ENCODE measurements at regions not wholly inside any gene's neighbourhood (a gene's known extent, or its start where the extent isn't known, plus 50 kb on each side); places are given as distances from the start of the nearest gene placed in this dataset.

- FAIRE-seq, result no peak
- TF ChIP-seq PAX5 (IDR thresholded peaks at IDR 0.05; ENCODE audit: insufficient read depth, low read length, severe bottlenecking), result no peak
- no peak for DNase-seq (ENCODE audit: insufficient read length, low spot score)
Measured at GRCh38 chr15:94692710-94693109, 461.3 kb downstream of the MCTP2 start.

- FAIRE-seq (no peak), DNase-seq (ENCODE audit: insufficient read length, low spot score) (no peak)
- no peak for TF ChIP-seq TAF1 (IDR thresholded peaks at IDR 0.05; ENCODE audit: low read depth, low read length)
- no peak for TF ChIP-seq POLR2AphosphoS5 (IDR thresholded peaks at IDR 0.05; ENCODE audit: low read depth, low read length)
- TF ChIP-seq POU2F2 (IDR thresholded peaks at IDR 0.05; ENCODE audit: low read depth, low read length), result no peak
- no peak for TF ChIP-seq SPI1 (IDR thresholded peaks at IDR 0.05; ENCODE audit: low read depth, low read length)
- TF ChIP-seq POLR2A (IDR thresholded peaks at IDR 0.05; ENCODE audit: low read depth, low read length), result no peak
- TF ChIP-seq PAX5 (IDR thresholded peaks at IDR 0.05; ENCODE audit: insufficient read depth, low read length, severe bottlenecking), result no peak
Measured at GRCh38 chr15:94700211-94700610, 468.9 kb downstream of the MCTP2 start.

- no peak for DNase-seq (ENCODE audit: insufficient read length, low spot score)
- TF ChIP-seq POLR2AphosphoS5 (IDR thresholded peaks at IDR 0.05; ENCODE audit: low read depth, low read length) (no peak), TAF1 (IDR thresholded peaks at IDR 0.05; ENCODE audit: low read depth, low read length) (no peak), POLR2A (IDR thresholded peaks at IDR 0.05; ENCODE audit: low read depth, low read length) (no peak), PAX5 (IDR thresholded peaks at IDR 0.05; ENCODE audit: insufficient read depth, low read length, severe bottlenecking) (no peak), SPI1 (IDR thresholded peaks at IDR 0.05; ENCODE audit: low read depth, low read length) (no peak), POU2F2 (IDR thresholded peaks at IDR 0.05; ENCODE audit: low read depth, low read length) (no peak)
- FAIRE-seq, result no peak
Measured at GRCh38 chr15:94701281-94701985, 470.1 kb downstream of the MCTP2 start.

- no peak for TF ChIP-seq POLR2AphosphoS5 (IDR thresholded peaks at IDR 0.05; ENCODE audit: low read depth, low read length)
- no peak for TF ChIP-seq TAF1 (IDR thresholded peaks at IDR 0.05; ENCODE audit: low read depth, low read length)
- no peak for TF ChIP-seq SPI1 (IDR thresholded peaks at IDR 0.05; ENCODE audit: low read depth, low read length)
- no peak for TF ChIP-seq PAX5 (IDR thresholded peaks at IDR 0.05; ENCODE audit: insufficient read depth, low read length, severe bottlenecking)
- no peak for TF ChIP-seq POU2F2 (IDR thresholded peaks at IDR 0.05; ENCODE audit: low read depth, low read length)
- no peak for TF ChIP-seq POLR2A (IDR thresholded peaks at IDR 0.05; ENCODE audit: low read depth, low read length)
- DNase-seq (ENCODE audit: insufficient read length, low spot score) (no peak), FAIRE-seq (no peak)
Measured at GRCh38 chr15:94703596-94703995, 472.2 kb downstream of the MCTP2 start.

- no peak for DNase-seq (ENCODE audit: insufficient read length, low spot score)
- TF ChIP-seq SPI1 (IDR thresholded peaks at IDR 0.05; ENCODE audit: low read depth, low read length) (no peak), POLR2A (IDR thresholded peaks at IDR 0.05; ENCODE audit: low read depth, low read length) (no peak), TAF1 (IDR thresholded peaks at IDR 0.05; ENCODE audit: low read depth, low read length) (no peak), PAX5 (IDR thresholded peaks at IDR 0.05; ENCODE audit: insufficient read depth, low read length, severe bottlenecking) (no peak), POLR2AphosphoS5 (IDR thresholded peaks at IDR 0.05; ENCODE audit: low read depth, low read length) (no peak), POU2F2 (IDR thresholded peaks at IDR 0.05; ENCODE audit: low read depth, low read length) (no peak)
- no peak for FAIRE-seq
Measured at GRCh38 chr15:94704421-94704820, 473.1 kb downstream of the MCTP2 start.

DNA sequence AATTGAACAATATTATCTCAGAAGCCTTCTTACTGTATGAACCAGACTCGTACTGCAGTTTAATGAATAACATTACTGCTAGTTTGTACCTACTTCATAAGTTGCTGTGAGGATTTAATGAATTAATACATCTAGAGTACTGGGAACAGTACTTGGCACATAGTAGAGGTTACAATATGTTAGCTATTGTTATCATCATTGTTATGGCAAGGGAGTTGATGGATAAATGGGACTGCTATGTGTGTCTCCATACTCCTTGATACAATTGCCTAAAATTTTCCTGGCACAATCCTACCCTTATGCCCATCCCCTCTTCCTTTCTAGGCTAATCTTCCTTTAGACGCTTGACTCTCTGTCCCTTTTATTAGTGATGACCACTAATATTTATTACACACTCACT lies 473.6 kb downstream of the MCTP2 start:
- TF ChIP-seq SPI1 (IDR thresholded peaks at IDR 0.05; ENCODE audit: low read depth, low read length), result no peak
- no peak for TF ChIP-seq TAF1 (IDR thresholded peaks at IDR 0.05; ENCODE audit: low read depth, low read length)
- no peak for TF ChIP-seq POLR2A (IDR thresholded peaks at IDR 0.05; ENCODE audit: low read depth, low read length)
- no peak for TF ChIP-seq POLR2AphosphoS5 (IDR thresholded peaks at IDR 0.05; ENCODE audit: low read depth, low read length)
- TF ChIP-seq PAX5 (IDR thresholded peaks at IDR 0.05; ENCODE audit: insufficient read depth, low read length, severe bottlenecking), result no peak
- no peak for TF ChIP-seq POU2F2 (IDR thresholded peaks at IDR 0.05; ENCODE audit: low read depth, low read length)
- no peak for DNase-seq (ENCODE audit: insufficient read length, low spot score)
- FAIRE-seq, result no peak

DNA sequence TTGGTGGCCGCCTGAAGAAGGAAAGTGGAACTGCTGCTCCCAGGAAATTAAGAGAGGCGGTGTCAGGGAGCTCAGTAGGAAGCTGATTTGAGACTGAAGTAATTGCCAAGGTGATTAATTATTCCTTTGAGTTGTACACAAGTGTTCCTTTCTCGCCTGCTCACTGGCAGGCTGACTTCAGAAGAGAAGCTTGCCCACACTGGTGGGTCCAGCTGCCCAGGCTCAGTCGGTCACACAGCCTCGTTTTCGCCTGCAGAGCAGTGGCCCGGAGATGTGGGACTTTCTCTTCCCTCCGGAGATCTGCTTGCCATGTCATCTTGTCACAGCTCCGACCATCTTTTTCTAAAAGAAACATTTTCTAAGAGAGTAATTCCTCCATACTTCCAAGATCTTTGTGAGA lies 478.0 kb downstream of the MCTP2 start:
- no peak for FAIRE-seq
- no peak for DNase-seq (ENCODE audit: insufficient read length, low spot score)
- TF ChIP-seq POU2F2 (IDR thresholded peaks at IDR 0.05; ENCODE audit: low read depth, low read length), result no peak
- no peak for TF ChIP-seq SPI1 (IDR thresholded peaks at IDR 0.05; ENCODE audit: low read depth, low read length)
- TF ChIP-seq TAF1 (IDR thresholded peaks at IDR 0.05; ENCODE audit: low read depth, low read length), result no peak
- TF ChIP-seq POLR2AphosphoS5 (IDR thresholded peaks at IDR 0.05; ENCODE audit: low read depth, low read length), result no peak
- no peak for TF ChIP-seq POLR2A (IDR thresholded peaks at IDR 0.05; ENCODE audit: low read depth, low read length)
- no peak for TF ChIP-seq PAX5 (IDR thresholded peaks at IDR 0.05; ENCODE audit: insufficient read depth, low read length, severe bottlenecking)

DNA sequence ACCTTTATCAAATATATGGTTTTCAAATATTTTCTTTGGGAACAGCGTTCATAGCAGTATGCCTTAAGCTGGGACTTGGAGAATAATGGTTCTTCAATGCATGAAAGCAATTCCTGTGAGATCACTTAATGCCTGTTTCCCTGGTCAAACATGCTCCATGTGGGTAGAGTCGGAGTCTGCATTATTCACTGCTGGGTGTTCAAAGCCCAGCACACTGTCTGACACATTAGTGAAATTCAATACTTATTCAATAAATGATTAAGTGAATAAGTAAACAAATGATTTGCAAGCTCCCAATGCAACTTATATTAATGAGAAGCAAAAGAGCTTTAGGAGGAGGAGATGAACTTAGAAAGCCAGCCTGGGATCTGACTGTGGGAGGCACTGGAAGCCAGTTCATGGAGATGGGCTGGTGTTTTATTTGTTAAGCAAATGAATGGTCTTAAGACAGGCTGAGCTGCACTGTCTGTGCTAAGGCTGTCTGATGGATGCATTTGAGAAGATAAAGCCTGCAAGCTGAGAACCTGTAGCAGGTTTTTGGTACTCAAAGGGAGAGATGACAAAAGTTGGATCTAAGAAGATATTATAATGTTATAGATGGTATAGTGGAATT lies 490.8 kb downstream of the MCTP2 start:
- DNase-seq (ENCODE audit: insufficient read length, low spot score) (no peak), FAIRE-seq (no peak)
- TF ChIP-seq TAF1 (IDR thresholded peaks at IDR 0.05; ENCODE audit: low read depth, low read length), result no peak
- no peak for TF ChIP-seq PAX5 (IDR thresholded peaks at IDR 0.05; ENCODE audit: insufficient read depth, low read length, severe bottlenecking)
- no peak for TF ChIP-seq POLR2A (IDR thresholded peaks at IDR 0.05; ENCODE audit: low read depth, low read length)
- TF ChIP-seq SPI1 (IDR thresholded peaks at IDR 0.05; ENCODE audit: low read depth, low read length), result no peak
- no peak for TF ChIP-seq POLR2AphosphoS5 (IDR thresholded peaks at IDR 0.05; ENCODE audit: low read depth, low read length)

DNA sequence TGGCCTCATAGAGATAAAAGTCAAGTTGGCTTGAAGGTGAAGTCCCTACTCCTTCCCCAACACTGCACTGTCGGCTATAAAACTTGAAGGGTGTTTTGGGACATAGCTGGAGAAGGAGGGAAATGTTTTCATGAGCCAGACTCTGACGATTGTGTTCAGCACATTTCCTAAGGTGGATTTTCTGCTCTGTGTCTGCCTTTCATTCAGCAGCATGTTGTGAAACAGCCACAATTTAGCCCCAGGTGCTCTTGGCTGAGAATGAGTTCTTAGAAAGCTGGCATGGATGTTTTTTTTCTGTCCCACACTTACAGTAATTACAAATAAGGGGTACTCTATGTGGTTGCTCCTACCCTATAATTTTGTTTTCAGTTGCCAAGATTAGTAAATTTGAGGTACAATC lies 492.4 kb downstream of the MCTP2 start:
- DNase-seq (ENCODE audit: insufficient read length, low spot score) (no peak), FAIRE-seq (no peak)
- TF ChIP-seq POLR2AphosphoS5 (IDR thresholded peaks at IDR 0.05; ENCODE audit: low read depth, low read length) (no peak), SPI1 (IDR thresholded peaks at IDR 0.05; ENCODE audit: low read depth, low read length) (no peak), POLR2A (IDR thresholded peaks at IDR 0.05; ENCODE audit: low read depth, low read length) (no peak), TAF1 (IDR thresholded peaks at IDR 0.05; ENCODE audit: low read depth, low read length) (no peak), POU2F2 (IDR thresholded peaks at IDR 0.05; ENCODE audit: low read depth, low read length) (no peak), PAX5 (IDR thresholded peaks at IDR 0.05; ENCODE audit: insufficient read depth, low read length, severe bottlenecking) (no peak)

DNA sequence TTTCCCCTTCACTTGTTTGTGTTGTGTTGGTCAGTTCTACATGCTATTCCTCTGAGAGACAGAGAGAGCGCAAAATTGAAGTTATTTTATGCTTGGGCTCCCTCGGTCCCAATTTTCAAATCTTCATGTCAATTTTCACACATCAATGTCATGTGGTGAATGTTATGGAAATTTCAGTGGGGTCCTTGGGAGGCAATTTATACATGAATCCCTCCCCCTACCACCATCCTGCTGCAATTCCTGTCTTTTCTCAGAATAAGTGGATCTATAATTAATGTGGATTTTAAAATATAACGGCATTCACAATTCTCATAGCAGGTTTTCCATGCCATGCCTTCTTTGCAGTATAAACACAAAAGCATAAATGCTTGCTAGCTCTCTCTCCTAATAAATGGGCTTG lies 499.9 kb downstream of the MCTP2 start:
- no peak for TF ChIP-seq POLR2A (IDR thresholded peaks at IDR 0.05; ENCODE audit: low read depth, low read length)
- TF ChIP-seq SPI1 (IDR thresholded peaks at IDR 0.05; ENCODE audit: low read depth, low read length), result no peak
- no peak for TF ChIP-seq POLR2AphosphoS5 (IDR thresholded peaks at IDR 0.05; ENCODE audit: low read depth, low read length)
- no peak for TF ChIP-seq TAF1 (IDR thresholded peaks at IDR 0.05; ENCODE audit: low read depth, low read length)
- TF ChIP-seq POU2F2 (IDR thresholded peaks at IDR 0.05; ENCODE audit: low read depth, low read length), result no peak
- no peak for TF ChIP-seq PAX5 (IDR thresholded peaks at IDR 0.05; ENCODE audit: insufficient read depth, low read length, severe bottlenecking)
- FAIRE-seq (no peak), DNase-seq (ENCODE audit: insufficient read length, low spot score) (no peak)

Data from GM12891 (cell line).